HG03159 (cell line): ENCODE measurements at regions not wholly inside any gene's neighbourhood (a gene's known extent, or its start where the extent isn't known, plus 50 kb on each side); places are given as distances from the start of the nearest gene placed in this dataset.
A peak's percentile ranks its signal among the peaks of the same experiment; 100 is the strongest.
"Not testable (repeated sequence)": the region's sequence is repeated elsewhere in the genome, so short reads cannot be mapped to it uniquely, and the experiment has no call there.

Experiments
- ATAC-seq: cut with Tn5 transposase; IDR thresholded peaks from one replicate; pipeline ENCODE4 v1.9.1; 2021; ENCODE audit warnings: mild to moderate bottlenecking, moderate library complexity; ENCODE audit not compliant: unreplicated experiment

DNA sequence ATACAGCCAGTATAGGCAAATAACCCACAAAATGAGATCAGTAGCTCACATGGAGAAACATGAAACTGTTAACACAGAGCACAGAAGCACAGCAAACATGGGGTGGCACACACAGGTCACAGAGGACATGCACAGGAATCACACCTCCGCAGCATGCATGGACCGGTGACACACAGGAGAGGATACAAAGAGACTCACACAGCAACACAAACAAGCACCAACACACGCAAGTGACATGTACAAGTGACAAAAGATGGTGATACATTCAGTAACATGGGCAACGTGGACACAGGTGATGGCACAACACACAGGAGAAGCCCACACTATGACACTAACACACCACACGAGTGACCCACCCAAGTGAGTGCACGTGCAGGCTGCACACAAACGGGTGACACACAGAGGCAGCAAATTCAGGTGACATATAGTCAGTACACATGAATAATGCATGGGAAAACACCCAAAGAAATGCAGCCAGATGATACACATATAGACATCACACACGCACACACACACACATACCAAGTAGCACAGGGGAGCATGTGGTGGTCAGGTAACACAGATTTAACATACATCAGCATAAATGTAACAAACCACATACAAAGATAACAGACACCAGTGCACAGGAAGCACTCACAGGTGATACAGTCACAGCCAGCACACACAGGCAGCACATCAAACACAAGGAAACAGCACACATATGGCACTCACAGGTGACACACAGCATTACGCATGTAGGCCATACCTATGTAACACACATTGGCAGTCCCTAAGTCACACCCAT lies 216.0 kb upstream of the SFSWAP start:
- ATAC-seq: no peak

GRCh38 chr12:131497966-131498365 lies 212.9 kb upstream of the SFSWAP start:
- no peak for ATAC-seq

DNA sequence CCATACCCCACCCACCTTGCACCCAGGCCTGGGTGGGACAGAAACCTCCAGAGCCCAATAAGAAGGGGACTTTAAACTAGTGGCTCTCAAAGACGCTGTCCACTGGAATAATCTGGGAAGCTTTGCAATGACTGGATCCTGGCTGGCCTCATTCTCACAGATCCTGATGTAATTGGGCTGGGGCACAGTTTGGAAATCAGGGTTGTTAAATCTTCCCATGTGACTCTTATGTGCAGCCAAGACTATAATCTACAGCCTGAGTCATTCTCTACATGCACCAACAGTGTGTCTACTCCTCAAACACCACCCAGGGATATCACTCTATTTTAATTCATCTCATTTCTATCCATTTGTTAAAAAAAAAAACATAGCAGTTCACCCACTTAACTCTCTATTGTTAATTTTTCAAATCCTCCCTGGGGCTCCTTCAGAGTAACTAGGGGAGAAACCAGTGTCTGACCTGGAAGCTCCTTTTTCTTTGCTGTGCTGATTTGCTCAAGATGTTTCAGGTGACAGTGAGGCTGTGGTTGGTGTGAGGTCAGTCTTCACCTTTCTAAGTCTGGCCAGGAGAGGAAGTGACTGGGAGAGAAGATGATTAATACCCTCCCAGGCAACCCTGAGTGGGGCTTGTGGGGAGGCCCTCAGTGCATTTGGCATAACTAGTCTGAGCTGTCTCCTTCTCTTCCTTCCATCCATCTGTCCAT lies 211.6 kb upstream of the SFSWAP start:
- ATAC-seq: peak; percentile 73

GRCh38 chr12:131499864-131500190 lies 211.1 kb upstream of the SFSWAP start:
- ATAC-seq: peak; percentile 18

GRCh38 chr12:131500564-131500963 lies 210.3 kb upstream of the SFSWAP start:
- ATAC-seq: no peak

- no peak for ATAC-seq
Observed at GRCh38 chr12:131505561-131505960, 205.3 kb upstream of the SFSWAP start.

GRCh38 chr12:131506426-131506825 lies 204.5 kb upstream of the SFSWAP start:
- ATAC-seq: no peak

- no peak for ATAC-seq
Observed at GRCh38 chr12:131507094-131507493, 203.8 kb upstream of the SFSWAP start.

- no peak for ATAC-seq
Observed at GRCh38 chr12:131507881-131508280, 203.0 kb upstream of the SFSWAP start.

DNA sequence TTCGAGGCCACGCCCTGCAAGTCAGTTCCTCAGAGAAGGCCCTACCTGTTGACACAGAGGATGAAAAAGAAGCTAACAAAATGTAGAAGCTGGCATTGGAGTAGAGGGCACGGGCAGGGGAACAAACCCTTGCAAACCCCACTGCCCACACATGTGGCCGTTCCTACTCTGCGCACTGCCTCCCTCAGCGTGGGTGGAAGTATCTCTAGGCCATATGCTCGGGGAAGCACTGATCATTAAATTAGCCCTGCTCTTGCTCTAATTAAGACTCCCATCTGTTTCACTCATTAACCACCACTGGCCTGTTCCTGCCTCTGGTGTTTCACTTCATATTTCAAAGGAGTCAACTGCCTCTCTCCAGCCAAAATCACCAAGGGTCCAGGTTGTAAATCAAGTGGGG lies 201.2 kb upstream of the SFSWAP start:
- no peak for ATAC-seq

DNA sequence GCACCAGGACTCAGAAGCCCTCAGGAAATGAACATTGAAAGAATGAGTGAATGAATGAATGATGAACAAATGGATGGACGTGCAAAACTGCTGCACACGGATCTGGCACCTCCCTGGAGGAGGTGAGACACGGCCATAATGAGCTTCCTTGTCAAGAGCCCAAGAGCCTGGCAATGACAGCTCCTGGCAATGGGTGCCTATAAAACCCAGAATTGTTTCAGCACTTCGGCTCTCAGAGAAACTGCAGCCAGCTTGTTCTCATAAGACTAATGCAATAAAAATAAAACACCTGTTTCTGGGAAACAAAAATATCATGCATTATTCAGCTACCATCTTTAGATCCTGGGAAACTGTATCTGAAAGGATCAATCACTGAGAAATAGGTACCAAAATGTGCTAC lies 200.5 kb upstream of the SFSWAP start:
- no peak for ATAC-seq

DNA sequence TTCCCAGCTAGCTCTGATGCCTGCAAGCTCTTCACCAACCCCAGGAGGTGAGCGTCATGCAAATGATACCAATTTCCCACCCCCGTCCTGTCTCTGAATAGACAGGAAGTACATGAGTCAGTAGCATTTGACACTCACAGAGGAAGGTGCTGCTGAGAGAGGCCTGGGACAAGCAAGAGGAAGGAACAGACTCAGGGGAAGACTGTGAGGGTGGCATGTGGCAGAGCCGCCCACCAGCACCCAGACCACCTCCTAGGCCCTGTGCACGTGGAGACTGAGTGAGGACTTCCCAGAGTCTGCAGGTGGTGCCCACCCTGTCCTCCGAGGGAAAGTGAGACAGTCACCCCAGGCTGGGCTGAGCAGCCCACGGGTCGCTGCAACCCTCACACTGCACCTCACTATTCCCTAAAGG lies 199.5 kb upstream of the SFSWAP start:
- peak; percentile 97 for ATAC-seq

DNA sequence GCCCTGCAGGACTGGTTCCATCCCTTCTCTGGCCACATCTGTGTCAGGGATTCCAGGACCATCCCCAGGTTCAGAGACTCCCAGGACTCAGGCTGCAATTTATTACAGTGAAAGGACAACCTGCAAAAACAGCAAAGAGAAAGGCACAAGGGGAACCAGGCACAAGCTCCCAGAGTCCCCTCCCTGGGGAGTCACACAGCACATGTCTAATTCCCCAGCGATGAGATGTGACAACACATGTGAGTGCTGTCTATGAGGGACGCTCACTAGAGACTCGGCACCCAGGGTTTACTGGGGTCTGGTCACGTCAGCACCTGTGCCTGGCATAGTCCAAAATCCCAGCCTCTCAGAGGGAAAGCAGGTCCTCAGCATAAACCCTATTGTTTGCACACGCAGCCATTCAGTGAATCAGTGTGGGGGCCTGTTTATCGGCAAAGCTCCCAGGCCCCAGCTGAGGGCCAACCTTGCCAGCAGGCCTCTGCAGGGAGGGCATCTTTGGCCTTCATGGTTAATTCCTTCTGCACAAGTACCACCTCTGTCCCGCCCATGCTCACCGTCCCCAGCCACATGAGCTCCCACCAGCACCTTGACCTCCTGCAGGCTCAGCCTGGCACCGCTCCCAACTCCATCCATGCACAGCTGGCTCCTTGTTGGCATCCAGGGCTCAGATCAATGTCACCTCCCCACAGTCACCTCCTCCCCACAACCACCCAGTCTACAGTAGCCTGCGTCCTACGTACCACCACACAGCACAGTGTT lies 198.9 kb upstream of the SFSWAP start:
- ATAC-seq: peak; percentile 8

DNA sequence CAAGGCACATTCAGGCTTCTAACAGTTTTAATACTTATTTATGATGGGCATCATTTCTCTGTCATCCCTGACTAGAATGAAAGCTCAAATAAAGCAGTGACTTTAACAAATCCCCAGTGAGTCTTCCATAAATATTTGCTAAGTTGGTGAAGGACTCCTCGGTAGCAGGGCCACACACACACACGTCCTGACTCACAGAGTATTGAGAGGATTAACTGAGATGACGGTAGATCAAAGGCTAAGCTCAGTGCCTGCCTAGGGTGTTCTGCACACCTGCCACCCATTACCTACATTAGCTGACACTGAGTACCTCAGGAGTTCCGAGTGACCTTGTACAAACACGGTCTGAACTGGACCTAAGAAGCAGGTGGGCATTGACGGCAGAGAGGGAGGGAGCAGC lies 197.3 kb upstream of the SFSWAP start:
- ATAC-seq: no peak

- ATAC-seq: not testable (repeated sequence)
Observed at GRCh38 chr12:131520553-131520952, 190.3 kb upstream of the SFSWAP start.

DNA sequence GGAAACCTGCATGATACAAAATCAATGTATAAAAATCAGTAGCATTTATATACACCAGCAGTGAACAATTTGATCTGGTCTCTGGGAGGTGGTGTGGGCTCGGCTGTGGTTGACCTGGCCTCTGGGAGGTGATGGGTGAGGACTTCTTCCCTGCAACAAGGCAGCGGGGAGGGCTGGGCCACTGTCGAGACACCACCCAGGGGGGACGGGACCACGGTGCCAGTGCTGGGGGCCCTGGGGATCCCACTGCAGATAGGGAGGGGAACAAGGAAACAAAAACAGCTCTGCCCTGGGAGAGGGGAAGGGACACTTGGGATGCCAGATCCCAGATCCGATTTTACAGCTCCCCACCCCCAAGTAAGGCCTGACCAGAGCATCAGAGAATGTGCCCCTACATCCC lies 189.6 kb upstream of the SFSWAP start:
- no peak for ATAC-seq

GRCh38 chr12:131525795-131526508 lies 184.9 kb upstream of the SFSWAP start:
- ATAC-seq: no peak

DNA sequence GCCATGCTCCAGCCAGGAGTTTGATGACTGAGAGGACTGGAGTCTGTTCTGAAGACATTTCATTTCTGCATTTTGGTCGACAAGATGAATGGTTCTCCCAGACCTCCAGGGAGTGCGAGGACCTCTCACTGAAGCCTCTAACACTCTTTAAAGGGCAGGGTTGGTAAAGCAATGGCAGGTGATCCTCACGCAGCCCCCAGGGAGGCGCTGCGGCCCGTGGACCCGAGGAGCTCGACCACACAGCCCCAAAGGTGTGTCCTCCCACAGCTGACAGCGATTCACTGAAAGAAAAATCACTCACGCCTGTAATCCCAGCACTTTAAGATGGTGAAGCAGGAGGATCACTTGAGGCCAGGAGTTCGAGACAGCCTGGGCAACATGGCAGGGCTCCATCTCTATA lies 183.8 kb upstream of the SFSWAP start:
- ATAC-seq: no peak

DNA sequence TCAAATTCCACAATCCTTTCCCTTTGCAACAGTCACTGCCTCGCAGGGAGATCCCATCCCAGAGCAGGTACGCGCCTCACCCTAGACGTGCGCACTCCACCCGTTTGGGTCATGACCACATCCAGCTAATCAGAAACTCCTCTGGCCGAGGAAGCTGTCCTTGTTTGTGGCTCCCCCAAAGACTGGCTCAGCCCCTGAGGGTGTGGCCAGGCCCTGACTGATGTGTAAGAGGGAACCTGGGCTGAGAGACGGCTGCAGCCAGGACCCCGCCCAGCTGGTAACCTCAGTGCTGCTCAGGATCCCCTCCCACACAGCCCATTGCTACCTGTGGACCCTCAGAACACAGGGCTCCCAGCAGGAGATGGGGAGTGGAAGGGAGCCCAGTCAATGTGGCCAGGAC lies 183.2 kb upstream of the SFSWAP start:
- no peak for ATAC-seq

DNA sequence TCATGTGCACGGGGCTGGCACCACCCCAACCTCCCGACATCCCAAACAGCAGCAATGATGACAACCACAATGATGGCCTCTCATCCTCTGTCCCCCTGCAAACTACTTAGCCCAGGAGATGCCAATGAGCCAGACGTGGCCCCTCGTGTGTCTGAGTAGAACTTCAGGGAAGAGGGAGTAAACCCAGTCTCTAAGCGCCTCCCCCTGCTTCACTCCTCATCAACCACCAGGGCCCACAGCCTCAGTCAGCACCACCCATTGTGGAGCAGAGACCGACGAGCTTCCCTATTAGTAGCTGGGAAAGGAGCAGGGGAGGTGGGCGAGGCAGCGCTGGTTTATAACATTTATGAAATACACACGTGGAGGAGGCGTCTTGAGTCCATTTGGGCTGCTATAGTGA lies 182.7 kb upstream of the SFSWAP start:
- ATAC-seq: no peak

- ATAC-seq: no peak
Observed at GRCh38 chr12:131528667-131529066, 182.2 kb upstream of the SFSWAP start.
